IPS-20b (cell line): ENCODE measurements at regions not wholly inside any gene's neighbourhood (a gene's known extent, or its start where the extent isn't known, plus 50 kb on each side); places are given as distances from the start of the nearest gene placed in this dataset.

Experiments
- H3K27ac ChIP-seq: one replicate; pipeline ENCODE4 v1.5.1; 2013; ENCODE audit warnings: low read length
- H3K27me3 ChIP-seq: 2 replicates; pipeline ENCODE4 v1.6.1; 2013; ENCODE audit warnings: mild to moderate bottlenecking, low read length, inconsistent platforms; ENCODE audit not compliant: insufficient read depth
- H3K36me3 ChIP-seq: 2 replicates; pipeline ENCODE4 v1.6.1; 2013; ENCODE audit warnings: low read depth, mild to moderate bottlenecking, inconsistent platforms, low read length, moderate library complexity; ENCODE audit not compliant: insufficient read depth
- H3K4me1 ChIP-seq: 2 replicates; pipeline ENCODE4 v1.6.1; 2013; ENCODE audit warnings: mild to moderate bottlenecking, control low read depth, inconsistent platforms, low read length, moderate library complexity; ENCODE audit not compliant: insufficient read depth
- H3K4me3 ChIP-seq: 2 replicates; pipeline ENCODE4 v1.5.1; 2013; ENCODE audit warnings: mild to moderate bottlenecking, low read length, inconsistent platforms
- H3K9ac ChIP-seq: 2 replicates; pipeline ENCODE4 v1.6.1; 2013; ENCODE audit warnings: low read depth, mild to moderate bottlenecking, inconsistent platforms, low read length, moderate library complexity
- H3K9me3 ChIP-seq: 2 replicates; pipeline ENCODE4 v1.6.1; 2013; ENCODE audit warnings: mild to moderate bottlenecking, low read depth, low read length, inconsistent platforms; ENCODE audit not compliant: insufficient read depth

DNA sequence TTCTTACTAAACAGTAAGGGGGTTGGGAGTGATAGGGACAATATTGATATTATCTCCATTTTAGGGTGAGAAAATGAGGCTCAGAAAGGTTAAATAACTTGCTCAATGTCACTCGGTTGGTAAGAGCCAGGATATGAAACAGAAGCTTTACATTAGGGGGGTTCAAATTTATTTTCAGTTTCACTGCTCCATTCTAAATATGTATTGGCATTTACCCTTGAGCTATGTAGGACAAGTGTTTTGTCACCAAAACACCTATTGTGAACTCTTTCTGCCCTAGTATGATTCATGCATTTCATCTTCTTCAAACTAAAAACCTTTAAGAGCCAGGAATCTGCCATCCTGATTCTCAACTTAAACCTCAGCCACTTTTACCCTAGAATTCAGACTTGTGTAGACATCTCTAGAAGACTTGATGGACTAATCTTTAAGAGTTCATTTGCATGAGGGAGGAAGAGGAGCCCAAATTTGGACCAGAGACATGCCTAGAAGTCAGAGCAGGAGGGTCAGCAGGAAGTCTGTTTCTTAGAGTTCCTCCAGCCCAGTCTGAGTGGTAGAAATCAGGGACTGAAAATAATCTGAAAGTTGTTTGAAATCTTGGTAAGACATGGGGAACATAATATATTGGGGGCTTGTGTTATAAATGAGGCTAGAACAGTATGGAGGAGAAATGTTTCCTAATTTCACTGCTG lies 129.4 kb upstream of the ATP5MC3 start:
- H3K27ac ChIP-seq, result no peak overlapping the region
- H3K9me3 ChIP-seq, result no peaks in the 10 kb centered on the region
- no peak overlapping the region for H3K9ac ChIP-seq
- H3K4me1 ChIP-seq, result peaks cover 7% of the 10 kb centered on the region; the same call in 1 of the 2 replicates
- H3K36me3 ChIP-seq, result no peaks in the 10 kb centered on the region
- no peaks in the 10 kb centered on the region for H3K27me3 ChIP-seq
- H3K4me3 ChIP-seq, result no peak overlapping the region

DNA sequence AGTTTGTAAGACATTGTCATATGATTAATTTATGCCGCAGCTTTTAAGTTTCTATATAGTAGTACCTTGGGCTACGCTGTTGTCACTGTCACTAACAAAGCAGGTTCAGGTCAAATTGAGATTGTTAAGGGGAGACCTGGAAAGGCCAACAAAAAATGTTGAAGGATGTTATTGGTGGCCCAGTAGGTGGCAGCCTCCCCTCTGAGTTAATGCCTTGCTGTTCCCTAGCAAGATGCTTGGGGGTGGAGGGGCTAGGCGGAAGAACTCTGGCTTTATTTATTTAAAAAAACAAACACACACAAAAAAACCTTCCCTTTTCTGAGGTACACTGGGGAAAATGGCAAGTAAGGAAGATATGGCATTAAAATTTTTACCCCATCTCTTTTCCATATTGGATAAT lies 128.3 kb upstream of the ATP5MC3 start:
- no peaks in the 10 kb centered on the region for H3K36me3 ChIP-seq
- no peak overlapping the region for H3K27ac ChIP-seq
- H3K9me3 ChIP-seq, result no peaks in the 10 kb centered on the region
- no peak overlapping the region for H3K9ac ChIP-seq
- H3K27me3 ChIP-seq, result no peaks in the 10 kb centered on the region
- H3K4me1 ChIP-seq, result peaks cover 7% of the 10 kb centered on the region; the same call in 1 of the 2 replicates
- no peak overlapping the region for H3K4me3 ChIP-seq

DNA sequence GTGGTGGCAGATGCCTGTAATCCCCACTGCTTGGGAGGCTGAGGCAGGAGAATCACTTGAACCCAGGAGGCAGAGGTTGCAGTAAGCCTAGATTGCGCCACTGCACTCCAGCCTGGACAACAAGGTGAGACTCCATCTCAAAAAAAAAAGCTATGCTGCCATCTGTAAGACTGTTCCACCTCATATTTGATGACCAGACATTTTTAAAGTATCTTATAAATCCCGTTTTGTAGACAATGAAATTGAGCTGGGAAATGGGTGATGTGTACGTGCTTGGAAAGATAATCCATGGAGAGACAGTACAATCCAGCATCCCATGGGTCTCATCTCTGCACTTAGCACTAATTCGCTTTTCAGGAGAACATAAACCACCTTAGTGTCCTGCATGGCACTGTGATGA lies 126.5 kb upstream of the ATP5MC3 start:
- Histone ChIP-seq H3K9me3 (no peaks in the 10 kb centered on the region), H3K36me3 (no peaks in the 10 kb centered on the region), H3K4me3 (no peak overlapping the region), H3K27me3 (no peaks in the 10 kb centered on the region), H3K4me1 (peaks cover 7% of the 10 kb centered on the region; the same call in 1 of the 2 replicates), H3K9ac (no peak overlapping the region), H3K27ac (no peak overlapping the region)

DNA sequence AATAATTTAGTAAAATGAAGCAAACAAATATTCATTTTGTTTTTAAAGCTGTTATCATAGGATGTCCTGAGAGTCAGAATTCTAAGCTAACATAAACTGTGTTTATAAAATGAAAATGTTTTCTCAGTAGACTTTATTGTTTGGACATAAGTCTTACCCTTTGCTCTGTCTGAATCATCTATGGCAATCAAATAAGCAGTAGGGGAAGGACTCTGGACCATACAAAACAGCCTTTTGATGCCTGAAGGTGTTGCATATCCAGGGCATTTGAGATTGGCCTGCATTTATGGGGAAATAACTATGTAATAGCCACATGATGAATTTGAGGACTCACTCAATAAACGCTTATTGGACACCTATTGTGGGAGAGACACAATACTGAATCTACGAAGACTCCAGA lies 123.0 kb upstream of the ATP5MC3 start:
- Histone ChIP-seq H3K9me3 (no peaks in the 10 kb centered on the region), H3K9ac (no peak overlapping the region), H3K36me3 (no peaks in the 10 kb centered on the region), H3K27ac (no peak overlapping the region), H3K27me3 (no peaks in the 10 kb centered on the region), H3K4me3 (no peak overlapping the region), H3K4me1 (no peaks in the 10 kb centered on the region; the same call in 1 of the 2 replicates)

DNA sequence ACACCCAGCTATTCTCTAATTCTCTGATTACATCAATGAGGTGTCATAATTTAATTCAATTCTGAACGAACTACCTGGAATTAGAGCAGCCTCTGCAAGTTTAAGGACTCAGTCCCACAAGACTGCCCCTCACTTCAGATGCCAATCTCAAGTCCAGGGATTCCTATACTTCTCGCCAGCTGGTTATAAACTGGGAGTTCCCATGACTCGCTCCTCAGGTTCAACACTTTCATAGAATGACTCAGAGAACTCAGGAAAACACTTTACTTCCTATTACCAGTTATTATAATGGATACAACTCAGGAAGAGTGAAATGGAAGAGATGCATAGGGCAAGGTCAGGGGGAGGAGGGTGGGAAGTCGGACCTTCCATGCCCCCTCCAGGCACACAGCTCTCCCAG lies 112.3 kb upstream of the ATP5MC3 start:
- Histone ChIP-seq H3K4me1 (0 out of 2 replicates have a peak, but pooled peaks cover under 1% of the 10 kb centered on the region), H3K27ac (no peak overlapping the region), H3K4me3 (no peak overlapping the region), H3K9ac (no peak overlapping the region), H3K36me3 (no peaks in the 10 kb centered on the region), H3K27me3 (no peaks in the 10 kb centered on the region), H3K9me3 (no peaks in the 10 kb centered on the region; the same call in 1 of the 2 replicates)

DNA sequence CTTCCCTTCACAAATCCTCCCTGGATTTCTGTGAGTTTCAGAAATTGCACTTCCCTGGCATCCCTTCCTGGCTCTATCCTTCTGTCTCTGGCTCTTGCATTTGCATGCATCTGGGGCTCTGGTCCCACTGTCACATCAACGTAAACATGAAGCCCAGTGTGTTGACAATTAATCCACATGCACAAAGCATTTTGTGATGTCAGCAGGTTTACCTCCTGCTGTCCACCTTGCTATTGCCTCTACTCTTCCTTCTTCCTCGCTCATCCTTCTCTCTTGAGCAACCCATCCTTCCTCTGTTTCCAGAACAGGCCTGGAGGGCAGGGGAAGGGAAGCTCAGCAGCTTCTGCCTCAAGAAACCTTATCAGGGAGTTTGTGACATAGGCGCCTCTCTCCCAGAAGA lies 111.7 kb upstream of the ATP5MC3 start:
- H3K4me3 ChIP-seq, result no peak overlapping the region
- 0 out of 2 replicates have a peak, but pooled peaks cover 6% of the 10 kb centered on the region for H3K4me1 ChIP-seq
- no peaks in the 10 kb centered on the region; the same call in 1 of the 2 replicates for H3K9me3 ChIP-seq
- H3K27ac ChIP-seq, result no peak overlapping the region
- no peaks in the 10 kb centered on the region for H3K27me3 ChIP-seq
- H3K36me3 ChIP-seq, result no peaks in the 10 kb centered on the region
- H3K9ac ChIP-seq, result no peak overlapping the region

DNA sequence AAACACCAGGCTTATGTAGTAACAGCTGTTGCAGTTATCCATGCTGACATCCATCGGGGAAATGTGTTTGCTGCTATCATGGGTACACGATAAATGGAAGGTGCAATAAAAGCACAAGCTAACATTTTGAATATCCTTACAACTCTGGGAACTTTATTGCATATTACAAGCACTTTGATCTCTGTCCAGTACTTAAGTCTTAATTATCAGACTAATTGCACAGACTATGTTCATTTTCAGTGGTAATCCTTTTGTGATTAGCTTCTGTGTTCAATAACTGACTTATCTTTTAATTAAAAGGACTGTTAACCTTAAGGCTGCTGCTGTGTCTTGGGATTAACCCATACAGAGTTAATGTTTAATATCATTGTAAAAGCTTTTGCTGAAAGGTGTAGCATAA lies 101.4 kb upstream of the ATP5MC3 start:
- no peaks in the 10 kb centered on the region for H3K27me3 ChIP-seq
- no peak overlapping the region for H3K27ac ChIP-seq
- H3K9me3 ChIP-seq, result no peaks in the 10 kb centered on the region
- H3K9ac ChIP-seq, result no peak overlapping the region
- no peaks in the 10 kb centered on the region for H3K36me3 ChIP-seq
- H3K4me1 ChIP-seq, result no peaks in the 10 kb centered on the region
- H3K4me3 ChIP-seq, result no peak overlapping the region

DNA sequence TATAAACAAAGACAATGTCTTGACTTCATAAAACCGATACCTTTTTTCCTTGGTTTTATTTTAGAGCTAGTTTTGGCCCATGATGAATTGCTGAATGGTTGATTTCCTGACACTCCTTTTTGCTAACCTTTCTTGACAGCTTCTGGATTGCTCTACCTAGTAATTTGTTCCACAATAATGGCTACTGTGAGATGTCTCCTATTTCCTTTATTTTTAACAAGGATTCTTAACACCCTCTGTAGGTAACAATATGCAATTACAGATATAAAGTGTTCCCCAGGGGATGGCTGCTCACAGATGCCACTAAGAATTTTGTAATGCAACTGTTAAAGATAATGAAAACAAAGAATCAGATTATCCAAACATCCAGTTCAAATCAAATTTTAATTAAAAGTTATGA lies 100.8 kb upstream of the ATP5MC3 start:
- Histone ChIP-seq H3K9me3 (no peaks in the 10 kb centered on the region), H3K27ac (no peak overlapping the region), H3K27me3 (no peaks in the 10 kb centered on the region), H3K9ac (no peak overlapping the region), H3K36me3 (no peaks in the 10 kb centered on the region), H3K4me3 (no peak overlapping the region), H3K4me1 (no peaks in the 10 kb centered on the region)

DNA sequence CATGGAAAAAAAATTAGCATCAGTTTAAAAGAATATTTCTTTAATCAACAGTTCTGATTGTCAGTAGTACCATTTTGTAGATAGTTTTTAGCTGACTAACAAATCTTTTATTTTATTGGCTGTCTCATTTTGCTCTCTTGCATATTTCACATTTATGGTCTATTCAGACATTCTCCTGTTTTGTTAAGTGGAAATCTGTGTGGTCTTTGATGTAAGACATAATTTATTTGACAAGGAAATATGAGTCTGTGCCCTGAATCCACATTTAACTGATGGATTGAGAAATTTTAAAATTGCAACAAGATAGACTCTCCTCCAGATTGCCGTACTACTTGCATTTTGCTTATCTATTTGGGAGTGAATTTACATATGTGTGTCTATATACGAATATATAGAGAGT lies 96.3 kb upstream of the ATP5MC3 start:
- Histone ChIP-seq H3K27ac (no peak overlapping the region), H3K4me3 (no peak overlapping the region), H3K36me3 (no peaks in the 10 kb centered on the region), H3K27me3 (no peaks in the 10 kb centered on the region), H3K9ac (no peak overlapping the region), H3K9me3 (no peaks in the 10 kb centered on the region), H3K4me1 (no peaks in the 10 kb centered on the region)

DNA sequence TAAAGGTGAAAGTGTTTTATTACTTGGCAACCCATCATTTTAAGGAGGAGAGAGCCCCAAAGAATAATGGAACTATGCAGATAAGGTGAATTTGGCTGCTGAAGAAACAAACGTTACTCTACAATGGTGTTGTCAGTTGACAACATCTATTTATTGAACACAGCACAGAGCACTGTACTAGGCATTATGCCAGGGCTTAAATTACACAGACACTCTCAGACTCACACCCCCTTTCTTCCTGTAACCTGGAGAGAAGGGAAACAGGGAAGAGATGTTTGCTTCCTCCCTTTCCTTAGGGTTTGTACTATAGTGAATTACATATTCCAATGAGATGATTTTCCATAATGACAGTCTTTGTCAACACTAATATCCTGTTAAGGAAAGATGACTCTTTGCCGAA lies 94.0 kb upstream of the ATP5MC3 start:
- Histone ChIP-seq H3K36me3 (no peaks in the 10 kb centered on the region), H3K27me3 (no peaks in the 10 kb centered on the region)

DNA sequence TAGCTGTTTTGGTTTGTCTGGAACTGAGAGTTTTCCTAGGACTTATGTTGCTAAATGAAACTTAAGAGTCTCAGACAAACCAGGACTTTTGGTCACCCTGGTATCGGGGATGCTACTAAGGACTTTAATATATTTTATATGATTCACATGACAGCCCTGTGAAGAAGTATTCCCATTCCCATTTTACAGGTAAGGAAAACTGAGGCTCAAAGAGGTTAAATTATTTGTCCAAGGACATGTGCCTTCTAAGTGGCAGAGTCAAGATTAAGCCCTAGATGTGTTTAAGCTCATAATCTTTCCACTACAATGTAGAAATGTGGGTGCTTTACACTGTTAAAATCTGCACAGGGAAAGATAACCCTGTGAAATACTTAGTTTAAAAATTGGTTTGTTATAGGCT lies 77.7 kb upstream of the ATP5MC3 start:
- no peak overlapping the region for H3K4me3 ChIP-seq
- H3K9ac ChIP-seq, result no peak overlapping the region
- H3K27ac ChIP-seq, result no peak overlapping the region
- H3K4me1 ChIP-seq, result no peaks in the 10 kb centered on the region
- H3K27me3 ChIP-seq, result no peaks in the 10 kb centered on the region
- H3K36me3 ChIP-seq, result no peaks in the 10 kb centered on the region
- H3K9me3 ChIP-seq, result no peaks in the 10 kb centered on the region

More for the DNA sequence above, 94.0 kb upstream of the ATP5MC3 start:
- Histone ChIP-seq H3K9ac (no peak overlapping the region), H3K4me1 (no peaks in the 10 kb centered on the region), H3K4me3 (no peak overlapping the region), H3K27ac (no peak overlapping the region), H3K9me3 (no peaks in the 10 kb centered on the region)

DNA sequence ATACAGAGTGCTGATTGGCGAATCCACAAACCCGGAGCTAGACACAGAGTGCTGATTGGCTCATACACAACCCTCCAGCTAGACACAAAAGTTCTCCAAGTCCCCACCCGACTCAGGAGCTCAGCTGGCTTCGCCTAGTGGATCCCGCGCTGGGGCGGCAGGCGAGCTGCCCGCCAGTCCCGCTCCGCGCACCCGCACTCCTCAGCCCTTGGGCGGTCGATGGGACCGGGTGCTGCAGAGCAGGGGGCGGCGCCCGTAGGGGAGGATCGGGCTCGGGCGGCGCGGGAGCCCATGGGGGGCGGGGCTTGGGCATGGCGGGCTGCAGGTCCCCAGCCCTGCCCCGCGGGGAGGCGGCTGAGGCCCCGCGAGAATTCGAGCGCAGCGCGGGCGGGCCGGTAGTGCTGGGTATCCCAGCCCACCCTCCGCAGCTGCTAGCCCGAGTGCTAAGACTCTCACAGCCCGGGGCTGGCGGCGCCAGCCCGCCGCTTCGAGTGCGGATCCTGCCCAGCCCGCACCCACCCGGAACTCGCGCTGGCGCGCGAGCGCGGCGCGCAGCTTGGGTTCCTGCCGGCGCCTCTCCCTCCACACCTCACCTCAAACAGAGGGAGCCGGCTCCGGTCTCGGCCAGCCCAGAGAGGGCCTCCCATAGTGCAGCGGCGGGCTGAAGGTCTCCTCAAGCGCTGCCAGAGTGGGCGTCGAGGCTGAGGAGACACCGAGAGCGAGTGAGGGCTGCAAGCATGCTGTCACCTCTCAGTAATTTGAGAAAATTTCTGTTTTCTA lies 75.5 kb upstream of the ATP5MC3 start:
- Histone ChIP-seq H3K4me3 (no peak overlapping the region), H3K27me3 (no peaks in the 10 kb centered on the region), H3K4me1 (no peaks in the 10 kb centered on the region), H3K36me3 (no peaks in the 10 kb centered on the region), H3K9me3 (no peaks in the 10 kb centered on the region), H3K27ac (no peak overlapping the region), H3K9ac (no peak overlapping the region)
